KMS-11 (cell line): ENCODE measurements at regions not wholly inside any gene's neighbourhood (a gene's known extent, or its start where the extent isn't known, plus 50 kb on each side); places are given as distances from the start of the nearest gene placed in this dataset.

Source experiments
- H2AFZ ChIP-seq: fragments of 200-600 bp; sonication (generic); 2 replicates; pipeline ENCODE4 v1.6.1; 2016; ENCODE audit warnings: antibody characterized with exemption, mixed run types, low read depth
- H3K27ac ChIP-seq: fragments of 200-600 bp; sonication (generic); 2 replicates; pipeline ENCODE4 v1.6.1; 2016; ENCODE audit warnings: mild to moderate bottlenecking, mixed run types
- H3K27me3 ChIP-seq: fragments of 200-600 bp; sonication (generic); 2 replicates; pipeline ENCODE4 v1.6.1; 2017; ENCODE audit warnings: mild to moderate bottlenecking, low read depth, mixed run types, moderate library complexity; ENCODE audit not compliant: insufficient read depth
- H3K36me3 ChIP-seq: fragments of 200-600 bp; sonication (generic); 2 replicates; pipeline ENCODE4 v1.6.1; 2017; ENCODE audit warnings: mild to moderate bottlenecking, mixed run types; ENCODE audit not compliant: insufficient read depth
- H3K4me1 ChIP-seq: fragments of 200-600 bp; sonication (generic); 2 replicates; pipeline ENCODE4 v1.6.1; 2016; ENCODE audit warnings: mild to moderate bottlenecking, low read depth, mixed run types; ENCODE audit not compliant: poor library complexity, severe bottlenecking
- H3K4me2 ChIP-seq: fragments of 200-600 bp; sonication (generic); 2 replicates; pipeline ENCODE4 v1.7.0; 2016; ENCODE audit warnings: mild to moderate bottlenecking, mixed run types
- H3K4me3 ChIP-seq: fragments of 200-600 bp; sonication (generic); IDR thresholded peaks from 2 replicates; pipeline ENCODE4 v1.6.1; 2017; ENCODE audit warnings: low read depth, low read length, mixed read lengths; ENCODE audit not compliant: insufficient read depth
- H3K79me2 ChIP-seq: fragments of 200-600 bp; sonication (generic); 2 replicates; pipeline ENCODE4 v1.6.1; 2016; ENCODE audit warnings: low read depth, mixed run types; ENCODE audit not compliant: insufficient read depth
- H3K9ac ChIP-seq: fragments of 200-600 bp; sonication (generic); 2 replicates; pipeline ENCODE4 v1.6.1; 2016; ENCODE audit warnings: mild to moderate bottlenecking, mixed run types
- H4K20me1 ChIP-seq: fragments of 200-600 bp; sonication (generic); 2 replicates; pipeline ENCODE4 v1.6.1; 2016; ENCODE audit warnings: mild to moderate bottlenecking, mixed run types; ENCODE audit not compliant: insufficient read depth
- TF ChIP-seq, protein P1 (sequence below): fragments of 200-600 bp; sonication (generic); conservative IDR thresholded peaks from 2 replicates; pipeline ENCODE4 v1.6.1; 2017; ENCODE audit warnings: low read depth, mild to moderate bottlenecking, antibody characterized with exemption, low read length, moderate library complexity, mixed read lengths

DNA sequence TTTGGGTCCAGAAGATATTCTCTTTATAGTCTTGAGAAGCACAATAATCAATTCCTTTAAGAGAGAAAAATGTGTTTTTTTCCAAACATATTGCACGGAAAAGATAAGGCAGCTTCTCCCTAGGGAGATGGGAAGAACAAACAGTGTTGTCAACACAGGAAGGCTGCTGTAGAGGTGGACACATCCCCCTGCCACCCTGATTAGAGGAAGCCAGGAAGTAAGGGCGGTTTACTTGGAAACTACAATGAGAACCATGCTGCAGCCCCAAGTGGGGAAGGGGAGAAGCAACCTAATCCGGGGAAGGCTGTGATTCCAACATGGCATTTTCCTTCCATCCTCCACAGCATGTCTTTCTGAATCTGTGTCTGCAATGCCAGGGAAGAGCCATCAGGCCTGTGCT, 256.9 kb upstream of the TGFBR2 start:
- H4K20me1 ChIP-seq = no peaks in the 10 kb centered on the region
- no peak overlapping the region for H2AFZ ChIP-seq
- H3K4me3 ChIP-seq = no peak overlapping the region
- no peaks in the 10 kb centered on the region for H3K27me3 ChIP-seq
- H3K9ac ChIP-seq = no peak overlapping the region
- TF ChIP-seq, protein P1, sequence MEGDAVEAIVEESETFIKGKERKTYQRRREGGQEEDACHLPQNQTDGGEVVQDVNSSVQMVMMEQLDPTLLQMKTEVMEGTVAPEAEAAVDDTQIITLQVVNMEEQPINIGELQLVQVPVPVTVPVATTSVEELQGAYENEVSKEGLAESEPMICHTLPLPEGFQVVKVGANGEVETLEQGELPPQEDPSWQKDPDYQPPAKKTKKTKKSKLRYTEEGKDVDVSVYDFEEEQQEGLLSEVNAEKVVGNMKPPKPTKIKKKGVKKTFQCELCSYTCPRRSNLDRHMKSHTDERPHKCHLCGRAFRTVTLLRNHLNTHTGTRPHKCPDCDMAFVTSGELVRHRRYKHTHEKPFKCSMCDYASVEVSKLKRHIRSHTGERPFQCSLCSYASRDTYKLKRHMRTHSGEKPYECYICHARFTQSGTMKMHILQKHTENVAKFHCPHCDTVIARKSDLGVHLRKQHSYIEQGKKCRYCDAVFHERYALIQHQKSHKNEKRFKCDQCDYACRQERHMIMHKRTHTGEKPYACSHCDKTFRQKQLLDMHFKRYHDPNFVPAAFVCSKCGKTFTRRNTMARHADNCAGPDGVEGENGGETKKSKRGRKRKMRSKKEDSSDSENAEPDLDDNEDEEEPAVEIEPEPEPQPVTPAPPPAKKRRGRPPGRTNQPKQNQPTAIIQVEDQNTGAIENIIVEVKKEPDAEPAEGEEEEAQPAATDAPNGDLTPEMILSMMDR = no peak
- peaks cover 11% of the 10 kb centered on the region for H3K4me1 ChIP-seq
- no peak overlapping the region for H3K4me2 ChIP-seq
- H3K27ac ChIP-seq = no peak overlapping the region
- H3K79me2 ChIP-seq = no peaks in the 10 kb centered on the region
- no peaks in the 10 kb centered on the region for H3K36me3 ChIP-seq

GRCh38 chr3:30350011-30350410, 256.4 kb upstream of the TGFBR2 start:
- H3K36me3 ChIP-seq = no peaks in the 10 kb centered on the region
- TF ChIP-seq, protein P1 = no peak
- no peak overlapping the region for H3K4me3 ChIP-seq
- H3K27me3 ChIP-seq = no peaks in the 10 kb centered on the region
- no peak overlapping the region for H2AFZ ChIP-seq
- H4K20me1 ChIP-seq = no peaks in the 10 kb centered on the region
- no peaks in the 10 kb centered on the region for H3K79me2 ChIP-seq
- H3K4me1 ChIP-seq = peaks cover 11% of the 10 kb centered on the region
- H3K27ac ChIP-seq = no peak overlapping the region
- no peak overlapping the region for H3K9ac ChIP-seq
- H3K4me2 ChIP-seq = no peak overlapping the region

DNA sequence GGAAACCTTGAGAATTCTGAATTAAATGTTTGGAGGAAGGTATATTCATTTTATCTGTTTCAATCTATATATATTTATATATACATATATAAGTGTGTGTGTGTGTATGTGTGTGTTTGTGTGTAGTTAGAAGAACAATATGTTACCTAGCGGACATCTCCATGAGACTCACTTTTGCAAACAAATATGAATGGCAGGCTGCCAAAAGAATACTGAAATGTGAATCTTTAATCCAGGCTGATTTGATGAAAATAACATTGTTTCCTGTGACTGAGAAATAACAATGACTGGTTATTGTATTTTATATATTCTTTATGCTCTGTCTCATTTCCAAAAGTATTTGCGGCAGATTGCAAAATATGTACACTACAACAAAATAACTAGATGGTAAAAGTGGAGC, 255.5 kb upstream of the TGFBR2 start:
- H3K4me2 ChIP-seq = no peak overlapping the region
- no peaks in the 10 kb centered on the region for H4K20me1 ChIP-seq
- no peak overlapping the region for H3K27ac ChIP-seq
- H3K4me1 ChIP-seq = peaks cover 11% of the 10 kb centered on the region
- no peak overlapping the region for H3K9ac ChIP-seq
- H3K4me3 ChIP-seq = no peak overlapping the region
- no peak overlapping the region for H2AFZ ChIP-seq
- H3K79me2 ChIP-seq = no peaks in the 10 kb centered on the region
- TF ChIP-seq, protein P1 = no peak
- H3K27me3 ChIP-seq = no peaks in the 10 kb centered on the region
- no peaks in the 10 kb centered on the region for H3K36me3 ChIP-seq

DNA sequence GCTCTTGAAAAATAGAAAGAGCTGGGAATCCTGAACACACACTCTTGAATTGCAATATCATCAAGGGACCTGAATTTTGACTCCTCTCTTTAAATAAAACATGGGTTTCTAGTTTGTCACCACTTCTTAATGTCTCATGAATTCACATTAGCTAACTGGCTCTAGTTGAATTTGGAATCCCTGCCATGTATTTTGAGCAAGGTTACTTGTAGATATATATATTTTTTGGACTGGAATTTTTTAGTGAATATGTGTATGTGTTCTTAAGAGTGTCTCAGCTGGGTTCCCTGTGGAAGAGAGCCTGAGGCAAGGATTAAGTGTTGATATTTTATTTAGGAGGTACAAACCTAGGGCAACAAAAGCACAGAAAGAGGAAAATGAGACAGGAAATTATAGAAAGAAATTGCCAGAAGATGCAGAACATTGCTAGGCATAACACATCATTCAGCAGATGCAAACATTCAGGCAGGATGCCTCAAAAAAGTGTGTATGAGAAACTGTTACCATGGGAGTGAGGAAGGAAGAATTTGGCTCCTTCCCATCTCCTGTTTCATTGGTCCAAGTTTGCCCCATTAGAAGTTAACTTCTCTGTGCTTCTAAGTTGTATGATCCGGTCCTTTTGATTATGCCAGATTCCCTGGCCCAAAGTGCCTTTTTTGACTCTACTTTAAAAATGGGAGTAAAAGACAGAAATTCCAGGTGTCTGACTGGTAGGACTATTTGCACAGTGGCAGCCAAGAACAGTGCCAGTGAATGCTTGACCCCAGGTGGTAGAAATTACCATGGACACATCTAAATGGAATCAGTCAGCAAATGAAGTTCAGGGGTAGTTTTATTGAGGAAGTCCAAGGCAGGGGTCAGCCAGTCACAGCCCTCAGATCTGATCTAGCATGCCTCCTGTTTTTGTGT, 253.7 kb upstream of the TGFBR2 start:
- TF ChIP-seq, protein P1 = no peak
- Histone ChIP-seq H2AFZ (no peak overlapping the region), H3K4me1 (peaks cover 11% of the 10 kb centered on the region), H3K79me2 (no peaks in the 10 kb centered on the region), H3K27me3 (no peaks in the 10 kb centered on the region), H3K9ac (no peak overlapping the region), H3K27ac (no peak overlapping the region), H4K20me1 (no peaks in the 10 kb centered on the region), H3K4me2 (no peak overlapping the region), H3K36me3 (no peaks in the 10 kb centered on the region), H3K4me3 (no peak overlapping the region)
